ENCODE measurements at regions not wholly inside any gene's neighbourhood (a gene's known extent, or its start where the extent isn't known, plus 50 kb on each side); places are given as distances from the start of the nearest gene placed in this dataset.

- no peak for ATAC-seq
- no peaks in the 10 kb centered on the region for H3K4me1 ChIP-seq
- no peak overlapping the region for H3K27ac ChIP-seq
- no peaks in the 10 kb centered on the region for H3K9me3 ChIP-seq
- H3K27me3 ChIP-seq: no peaks in the 10 kb centered on the region
- WGBS, 2 donors (ENCODE audit: low coverage in 1 of 2): 62 to 65% methylated on average over 3 of the region's 3 CpGs
- TF ChIP-seq POLR2AphosphoS5 (IDR thresholded peaks at IDR 0.05): no peak
- TF ChIP-seq EP300 (IDR thresholded peaks at IDR 0.05): no peak
- TF ChIP-seq CTCF (IDR thresholded peaks at IDR 0.05): no peak
- TF ChIP-seq POLR2A (IDR thresholded peaks at IDR 0.05): no peak
- H3K36me3 ChIP-seq: no peaks in the 10 kb centered on the region
- H3K4me3 ChIP-seq: no peak overlapping the region
Observed at GRCh38 chr5:89449392-89450148, 566.6 kb upstream of the MEF2C start.

DNA sequence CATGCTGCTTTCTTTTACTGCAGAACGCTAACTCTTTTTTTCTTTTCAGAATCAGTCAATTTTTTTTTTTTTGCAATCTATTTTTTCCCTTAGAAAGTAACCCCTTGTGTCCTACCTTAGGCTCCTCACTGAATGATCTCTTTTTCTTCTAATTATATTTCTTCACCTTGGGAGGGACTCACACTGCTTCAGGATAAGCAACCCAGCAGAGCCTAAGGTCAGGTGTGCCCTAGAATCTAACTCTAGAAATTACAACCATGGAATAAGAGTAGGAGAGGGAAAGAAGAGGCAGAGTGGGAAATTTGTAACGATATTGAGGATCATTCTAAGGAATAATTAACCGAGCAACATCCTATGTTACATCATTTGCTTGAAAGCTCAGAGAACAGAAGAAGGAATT, 564.0 kb upstream of the MEF2C start:
- WGBS, 2 donors (ENCODE audit: low coverage in 1 of 2): 89 to 90% methylated on average over 3 of the region's 3 CpGs
- ATAC-seq: no peak
- no peak for TF ChIP-seq POLR2AphosphoS5 (IDR thresholded peaks at IDR 0.05)
- no peak for TF ChIP-seq CTCF (IDR thresholded peaks at IDR 0.05)
- no peak for TF ChIP-seq EP300 (IDR thresholded peaks at IDR 0.05)
- no peak for TF ChIP-seq POLR2A (IDR thresholded peaks at IDR 0.05)
- H3K4me3 ChIP-seq: no peak overlapping the region
- H3K4me1 ChIP-seq: no peaks in the 10 kb centered on the region
- H3K36me3 ChIP-seq: no peaks in the 10 kb centered on the region
- H3K27me3 ChIP-seq: no peaks in the 10 kb centered on the region
- H3K9me3 ChIP-seq: no peaks in the 10 kb centered on the region
- H3K27ac ChIP-seq: no peak overlapping the region

DNA sequence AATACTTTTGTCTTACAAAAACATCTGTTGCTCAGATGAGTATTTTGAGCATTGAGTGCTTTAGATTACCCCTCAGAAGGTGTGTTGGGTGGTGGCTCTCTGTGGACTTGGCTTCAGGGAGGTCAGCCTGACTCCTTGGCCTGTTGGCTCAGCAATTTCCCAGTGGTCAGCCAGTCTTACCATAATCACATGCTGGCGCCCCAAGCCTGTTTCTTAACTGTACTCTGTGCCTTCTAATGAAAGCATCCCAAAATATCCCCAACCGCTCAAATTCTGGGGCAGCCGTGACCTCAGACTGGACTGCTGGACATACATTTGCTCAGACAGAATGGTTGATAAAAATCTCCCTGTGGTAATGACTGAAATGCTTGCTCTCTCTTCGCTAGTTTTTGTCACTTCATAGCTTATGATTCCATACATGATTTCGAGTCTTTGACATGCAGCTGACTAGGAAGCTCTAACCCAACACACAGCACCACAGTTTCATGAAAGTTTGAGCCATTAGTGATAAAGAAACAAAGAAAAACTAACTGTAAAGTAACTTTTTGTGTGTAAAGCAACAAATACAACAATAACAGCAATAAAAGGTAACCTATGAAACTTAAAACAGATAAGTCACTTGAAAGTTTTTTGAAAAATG, 562.2 kb upstream of the MEF2C start:
- 90 to 100% methylated on average over 3 to 5 of the region's 5 CpGs for WGBS, 2 donors (ENCODE audit: low coverage in 1 of 2)
- no peak overlapping the region for H3K27ac ChIP-seq
- no peaks in the 10 kb centered on the region for H3K9me3 ChIP-seq
- no peaks in the 10 kb centered on the region for H3K36me3 ChIP-seq
- H3K4me1 ChIP-seq: no peaks in the 10 kb centered on the region
- H3K27me3 ChIP-seq: no peaks in the 10 kb centered on the region
- TF ChIP-seq EP300 (IDR thresholded peaks at IDR 0.05) (no peak), CTCF (IDR thresholded peaks at IDR 0.05) (no peak), POLR2A (IDR thresholded peaks at IDR 0.05) (no peak), POLR2AphosphoS5 (IDR thresholded peaks at IDR 0.05) (no peak)
- ATAC-seq: no peak
- no peak overlapping the region for H3K4me3 ChIP-seq

GRCh38 chr5:89444088-89444487, 561.1 kb upstream of the MEF2C start:
- Histone ChIP-seq H3K9me3 (no peaks in the 10 kb centered on the region), H3K4me3 (no peak overlapping the region), H3K36me3 (no peaks in the 10 kb centered on the region), H3K4me1 (no peaks in the 10 kb centered on the region), H3K27ac (no peak overlapping the region), H3K27me3 (no peaks in the 10 kb centered on the region)
- no peak for TF ChIP-seq POLR2AphosphoS5 (IDR thresholded peaks at IDR 0.05)
- TF ChIP-seq EP300 (IDR thresholded peaks at IDR 0.05): no peak
- TF ChIP-seq POLR2A (IDR thresholded peaks at IDR 0.05): no peak
- TF ChIP-seq CTCF (IDR thresholded peaks at IDR 0.05): no peak
- 42 to 49% methylated on average over 3 of the region's 3 CpGs for WGBS, 2 donors (ENCODE audit: low coverage in 1 of 2)
- no peak for ATAC-seq

DNA sequence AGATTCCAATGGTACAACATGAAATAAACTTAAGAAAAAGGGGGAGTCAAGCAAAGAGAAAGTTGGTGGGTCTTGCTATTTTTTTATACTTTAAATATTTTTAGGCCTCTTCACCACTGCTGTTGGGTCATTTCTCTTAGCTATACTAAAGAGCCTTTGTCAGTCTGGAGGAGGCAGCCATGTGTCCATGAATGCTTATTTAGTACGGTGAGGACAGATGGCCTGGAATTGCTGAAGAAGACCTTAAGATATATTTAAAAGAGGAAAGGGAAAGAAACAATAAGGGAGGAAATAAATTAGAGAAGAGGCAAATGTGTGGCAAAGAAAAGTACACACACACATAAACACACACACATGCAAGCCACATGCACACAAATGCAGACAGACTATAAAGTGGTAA, 560.5 kb upstream of the MEF2C start:
- no peak overlapping the region for H3K27ac ChIP-seq
- ATAC-seq: no peak
- no peaks in the 10 kb centered on the region for H3K4me1 ChIP-seq
- no peak overlapping the region for H3K4me3 ChIP-seq
- TF ChIP-seq CTCF (IDR thresholded peaks at IDR 0.05): no peak
- no peak for TF ChIP-seq EP300 (IDR thresholded peaks at IDR 0.05)
- TF ChIP-seq POLR2A (IDR thresholded peaks at IDR 0.05): no peak
- no peak for TF ChIP-seq POLR2AphosphoS5 (IDR thresholded peaks at IDR 0.05)
- no peaks in the 10 kb centered on the region for H3K9me3 ChIP-seq
- WGBS, 2 donors (ENCODE audit: low coverage in 1 of 2): 13 to 83% methylated on average over 1 of the region's 1 CpG
- H3K27me3 ChIP-seq: no peaks in the 10 kb centered on the region
- H3K36me3 ChIP-seq: no peaks in the 10 kb centered on the region
